ENCODE measurements at regions not wholly inside any gene's neighbourhood (a gene's known extent, or its start where the extent isn't known, plus 50 kb on each side); places are given as distances from the start of the nearest gene placed in this dataset.

- TF ChIP-seq, protein P1, sequence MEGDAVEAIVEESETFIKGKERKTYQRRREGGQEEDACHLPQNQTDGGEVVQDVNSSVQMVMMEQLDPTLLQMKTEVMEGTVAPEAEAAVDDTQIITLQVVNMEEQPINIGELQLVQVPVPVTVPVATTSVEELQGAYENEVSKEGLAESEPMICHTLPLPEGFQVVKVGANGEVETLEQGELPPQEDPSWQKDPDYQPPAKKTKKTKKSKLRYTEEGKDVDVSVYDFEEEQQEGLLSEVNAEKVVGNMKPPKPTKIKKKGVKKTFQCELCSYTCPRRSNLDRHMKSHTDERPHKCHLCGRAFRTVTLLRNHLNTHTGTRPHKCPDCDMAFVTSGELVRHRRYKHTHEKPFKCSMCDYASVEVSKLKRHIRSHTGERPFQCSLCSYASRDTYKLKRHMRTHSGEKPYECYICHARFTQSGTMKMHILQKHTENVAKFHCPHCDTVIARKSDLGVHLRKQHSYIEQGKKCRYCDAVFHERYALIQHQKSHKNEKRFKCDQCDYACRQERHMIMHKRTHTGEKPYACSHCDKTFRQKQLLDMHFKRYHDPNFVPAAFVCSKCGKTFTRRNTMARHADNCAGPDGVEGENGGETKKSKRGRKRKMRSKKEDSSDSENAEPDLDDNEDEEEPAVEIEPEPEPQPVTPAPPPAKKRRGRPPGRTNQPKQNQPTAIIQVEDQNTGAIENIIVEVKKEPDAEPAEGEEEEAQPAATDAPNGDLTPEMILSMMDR (IDR thresholded peaks at IDR 0.05; ENCODE audit: low read length): no peak
- no peak for TF ChIP-seq EZH2 (optimal IDR thresholded peaks at IDR 0.05; ENCODE audit: low read depth, low read length)
Measured at GRCh38 chr2:8198766-8199382, 483.0 kb upstream of the ID2 start.
